Epithelial cell of esophagus (primary cell): ENCODE measurements at regions not wholly inside any gene's neighbourhood (a gene's known extent, or its start where the extent isn't known, plus 50 kb on each side); places are given as distances from the start of the nearest gene placed in this dataset.

Source experiments
- DNase-seq: peaks from one replicate; pipeline ENCODE4 v3.0.0; 2010; ENCODE audit warnings: low read depth
- H3K4me3 ChIP-seq: 2 replicates; pipeline ENCODE4 v1.5.1; 2011; ENCODE audit warnings: mild to moderate bottlenecking, low read length, control low read depth
- CTCF ChIP-seq: IDR thresholded peaks from 2 replicates; pipeline ENCODE4 v1.5.1; 2011; ENCODE audit warnings: low read depth, mild to moderate bottlenecking, low read length, control low read depth, inconsistent platforms; ENCODE audit not compliant: insufficient read depth; ENCODE audit errors: missing control alignments

- TF ChIP-seq CTCF, result no peak
- no peak for DNase-seq
Measured at GRCh38 chr20:62554898-62555641, 79.3 kb upstream of the GATA5 start.

GRCh38 chr20:62555642-62556420 lies 80.0 kb upstream of the GATA5 start:
- no peak overlapping the region for H3K4me3 ChIP-seq
- no peak for DNase-seq
- TF ChIP-seq CTCF, result no peak

More at GRCh38 chr20:62554898-62555641, 79.3 kb upstream of the GATA5 start:
- H3K4me3 ChIP-seq, result no peak overlapping the region

- no peak overlapping the region for H3K4me3 ChIP-seq
- DNase-seq, result peak; percentile 6
- TF ChIP-seq CTCF, result no peak
Measured at GRCh38 chr20:62557462-62557861, 81.7 kb upstream of the GATA5 start.

GRCh38 chr20:62557999-62558408 lies 82.2 kb upstream of the GATA5 start:
- no peak for TF ChIP-seq CTCF
- H3K4me3 ChIP-seq, result no peak overlapping the region
- no peak for DNase-seq

- no peak overlapping the region for H3K4me3 ChIP-seq
- DNase-seq, result no peak
- TF ChIP-seq CTCF, result no peak
Measured at GRCh38 chr20:62558779-62559178, 83.0 kb upstream of the GATA5 start.

- no peak for TF ChIP-seq CTCF
- no peak overlapping the region for H3K4me3 ChIP-seq
- DNase-seq, result no peak
Measured at GRCh38 chr20:62560162-62560561, 82.1 kb upstream of the SLCO4A1 start.

GRCh38 chr20:62561182-62561581 lies 81.1 kb upstream of the SLCO4A1 start:
- no peak for DNase-seq
- H3K4me3 ChIP-seq, result no peak overlapping the region
- TF ChIP-seq CTCF, result no peak
